GM13977 (cell line): ENCODE measurements at regions not wholly inside any gene's neighbourhood (a gene's known extent, or its start where the extent isn't known, plus 50 kb on each side); places are given as distances from the start of the nearest gene placed in this dataset.

Experiments used
- DNase-seq: peaks from one replicate; pipeline ENCODE4 v3.0.0; 2012; ENCODE audit warnings: low spot score
- CTCF ChIP-seq: IDR thresholded peaks from 2 replicates; pipeline ENCODE4 v1.5.1; 2012; ENCODE audit warnings: mild to moderate bottlenecking, control low read depth; ENCODE audit not compliant: insufficient read depth; ENCODE audit errors: extremely low read depth, missing control alignments
- in situ Hi-C: fragments of 300-500 bp; cut with MboI; formaldehyde crosslinking; loops from one replicate; pipeline ENCODE4 v1.12.0; 2022; ENCODE audit warnings: low sequenced_read_pairs, low pct_unique_long_range_greater_than_20kb, mixed read lengths, inconsistent platforms; ENCODE audit not compliant: unreplicated experiment

- no peak for TF ChIP-seq CTCF
- in situ Hi-C loops = no loop called here
- DNase-seq = no peak
Observed at GRCh38 chr2:65746931-65747675, 314.7 kb upstream of the SPRED2 start.

- in situ Hi-C loops = no loop called here
- TF ChIP-seq CTCF = no peak
- no peak for DNase-seq
Observed at GRCh38 chr2:65744477-65745200, 312.2 kb upstream of the SPRED2 start.

- in situ Hi-C loops = no loop called here
- no peak for DNase-seq
- no peak for TF ChIP-seq CTCF
Observed at GRCh38 chr2:65742977-65743376, 310.6 kb upstream of the SPRED2 start.

GRCh38 chr2:65739927-65740326 is 307.5 kb upstream of the SPRED2 start:
- no peak for TF ChIP-seq CTCF
- no peak for DNase-seq
- in situ Hi-C loops = no loop called here

GRCh38 chr2:65737452-65738011 is 305.1 kb upstream of the SPRED2 start:
- in situ Hi-C loops = no loop called here
- no peak for TF ChIP-seq CTCF
- DNase-seq = no peak

- no peak for DNase-seq
- in situ Hi-C loops = no loop called here
- no peak for TF ChIP-seq CTCF
Observed at GRCh38 chr2:65731476-65731875, 299.1 kb upstream of the SPRED2 start.
